Activated T-cell treated with anti-CD3 and anti-CD28 coated beads for 48 hours (primary cell): ENCODE measurements at regions not wholly inside any gene's neighbourhood (a gene's known extent, or its start where the extent isn't known, plus 50 kb on each side); places are given as distances from the start of the nearest gene placed in this dataset.

Source experiments
- DNase-seq: peaks from one replicate; pipeline ENCODE4 v3.0.0-alpha.2; 2020; ENCODE audit warnings: low read depth

DNA sequence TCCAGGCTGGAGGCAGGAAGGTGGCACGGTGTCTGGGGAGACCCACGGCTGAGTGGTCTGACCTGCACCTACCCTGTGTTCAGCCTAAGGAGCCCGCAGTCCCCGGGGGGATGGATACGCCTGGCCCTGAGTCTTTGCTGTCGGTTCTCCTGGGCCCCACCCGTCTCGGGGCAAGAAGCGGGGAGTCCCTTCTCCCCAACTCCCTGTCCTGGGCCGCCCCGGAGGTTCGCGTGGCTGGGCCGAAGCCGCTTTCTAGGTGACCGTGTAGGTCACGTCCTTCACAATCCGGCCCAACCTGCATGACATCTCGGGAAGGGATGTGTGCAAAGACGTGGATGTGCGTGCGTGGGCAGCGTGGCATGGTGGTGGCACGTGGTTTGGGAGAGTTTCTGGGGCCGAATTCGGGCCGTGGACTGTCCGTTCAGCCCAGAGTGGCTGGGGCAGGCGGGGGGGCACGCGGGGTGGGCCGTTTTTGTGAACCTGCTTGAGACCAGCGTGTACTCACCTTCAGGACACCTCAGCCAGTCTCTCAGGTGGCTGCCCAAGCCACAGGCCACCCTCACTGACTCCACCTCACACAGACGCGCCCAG, 103.3 kb downstream of the PTPRS start:
- no peak for DNase-seq

GRCh38 chr19:5235458-5236219, 105.0 kb downstream of the PTPRS start:
- no peak for DNase-seq

GRCh38 chr19:5234412-5234811, 106.2 kb downstream of the PTPRS start:
- DNase-seq = no peak

DNA sequence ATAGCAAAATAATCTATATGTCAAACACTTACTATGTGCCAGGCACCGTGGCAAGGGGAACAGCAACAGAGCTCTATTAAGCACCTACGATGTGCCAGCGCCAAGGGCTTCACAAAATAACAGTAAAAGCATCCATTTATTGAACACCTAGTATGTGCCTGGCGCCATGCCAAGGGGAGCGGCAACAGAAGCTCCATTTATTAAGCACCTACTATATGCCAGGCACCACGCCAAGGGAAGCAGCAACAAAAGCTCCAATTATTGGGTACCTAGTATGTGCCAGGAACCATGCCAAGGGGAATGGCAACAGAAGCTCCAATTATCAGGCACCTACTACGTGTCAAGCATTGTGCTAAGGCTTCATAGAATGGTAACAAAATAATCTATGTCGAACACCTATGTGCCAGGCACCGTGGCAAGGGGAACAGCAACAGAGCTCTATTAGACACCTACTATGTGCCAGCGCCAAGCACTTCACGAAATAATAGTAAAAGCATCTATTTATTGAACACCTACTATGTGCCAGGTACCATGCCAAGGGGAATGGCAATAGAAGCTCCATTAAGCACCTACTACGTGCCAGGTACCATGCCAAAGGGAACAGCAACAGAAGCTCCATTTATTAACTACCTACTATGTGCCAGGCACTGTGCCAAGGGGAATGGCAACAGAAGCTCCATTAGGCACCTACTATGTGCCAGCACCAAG, 107.7 kb downstream of the PTPRS start:
- DNase-seq = no peak

- DNase-seq = no peak
Measured at GRCh38 chr19:5231857-5232678, 108.5 kb downstream of the PTPRS start.

DNA sequence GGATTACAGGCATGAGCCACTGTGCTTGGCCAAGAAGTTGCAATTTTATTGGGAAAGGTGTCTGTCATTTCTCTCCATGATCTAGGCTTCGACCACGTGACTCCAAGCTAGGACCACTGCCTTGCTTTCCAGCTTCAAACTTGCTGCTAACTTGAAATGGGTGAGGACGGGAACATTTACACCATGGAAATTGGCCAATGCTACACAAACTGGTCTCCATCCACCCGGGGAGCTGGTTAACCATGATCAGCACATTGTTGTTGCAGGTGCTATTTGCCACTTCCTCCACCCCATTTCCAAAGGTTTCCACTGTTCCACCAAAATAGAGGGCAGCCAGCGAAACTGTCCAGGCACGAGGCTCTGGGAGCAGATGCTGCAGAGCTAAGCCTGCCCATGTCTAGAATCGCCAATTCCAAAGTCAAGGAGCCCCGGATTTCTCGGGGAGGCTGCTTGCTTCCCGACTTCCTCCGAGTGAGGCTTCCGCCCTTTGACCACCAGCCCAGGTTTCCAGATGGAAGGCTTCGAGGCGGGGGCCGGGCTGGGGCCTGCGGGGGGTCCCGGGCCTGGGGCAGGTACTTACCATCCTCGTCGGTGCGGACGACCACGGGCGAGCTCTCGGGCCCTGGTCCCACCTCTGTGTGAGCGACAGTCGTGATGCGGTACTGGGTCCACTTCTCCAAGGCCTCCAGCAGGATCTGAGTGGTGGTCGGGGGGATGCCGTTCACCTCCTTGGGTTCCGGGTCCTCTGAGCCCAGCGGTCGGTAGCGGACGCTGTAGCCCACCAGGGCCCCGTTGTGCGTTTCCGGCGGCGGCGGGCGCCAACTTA, 109.7 kb downstream of the PTPRS start:
- DNase-seq = no peak

DNA sequence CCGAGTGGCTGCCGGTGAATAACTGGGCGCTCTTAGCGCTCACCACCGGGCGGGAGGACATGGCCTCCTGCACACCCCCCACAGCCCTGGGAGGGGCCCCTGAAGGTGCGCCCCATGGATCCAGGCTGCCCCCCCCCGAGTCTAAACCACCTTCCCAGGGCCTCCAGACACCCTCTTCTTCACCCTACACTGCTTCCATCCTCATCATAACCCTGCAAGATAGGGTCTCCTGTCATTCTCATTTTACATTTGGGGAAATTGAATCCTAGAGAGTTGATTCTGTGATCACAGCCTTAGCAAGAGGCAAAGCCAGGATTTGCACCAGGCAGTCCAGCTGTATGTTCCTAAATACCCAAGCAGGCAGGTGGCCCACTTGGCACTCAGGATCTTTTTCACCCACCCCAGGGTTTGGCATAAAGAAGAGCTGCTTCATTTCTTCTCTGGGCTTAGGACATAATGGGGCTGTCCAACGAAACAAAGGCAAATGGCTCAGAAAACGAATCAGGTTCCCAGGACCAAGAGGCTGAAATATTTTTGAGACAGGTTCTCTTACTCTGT, 110.8 kb downstream of the PTPRS start:
- no peak for DNase-seq

DNA sequence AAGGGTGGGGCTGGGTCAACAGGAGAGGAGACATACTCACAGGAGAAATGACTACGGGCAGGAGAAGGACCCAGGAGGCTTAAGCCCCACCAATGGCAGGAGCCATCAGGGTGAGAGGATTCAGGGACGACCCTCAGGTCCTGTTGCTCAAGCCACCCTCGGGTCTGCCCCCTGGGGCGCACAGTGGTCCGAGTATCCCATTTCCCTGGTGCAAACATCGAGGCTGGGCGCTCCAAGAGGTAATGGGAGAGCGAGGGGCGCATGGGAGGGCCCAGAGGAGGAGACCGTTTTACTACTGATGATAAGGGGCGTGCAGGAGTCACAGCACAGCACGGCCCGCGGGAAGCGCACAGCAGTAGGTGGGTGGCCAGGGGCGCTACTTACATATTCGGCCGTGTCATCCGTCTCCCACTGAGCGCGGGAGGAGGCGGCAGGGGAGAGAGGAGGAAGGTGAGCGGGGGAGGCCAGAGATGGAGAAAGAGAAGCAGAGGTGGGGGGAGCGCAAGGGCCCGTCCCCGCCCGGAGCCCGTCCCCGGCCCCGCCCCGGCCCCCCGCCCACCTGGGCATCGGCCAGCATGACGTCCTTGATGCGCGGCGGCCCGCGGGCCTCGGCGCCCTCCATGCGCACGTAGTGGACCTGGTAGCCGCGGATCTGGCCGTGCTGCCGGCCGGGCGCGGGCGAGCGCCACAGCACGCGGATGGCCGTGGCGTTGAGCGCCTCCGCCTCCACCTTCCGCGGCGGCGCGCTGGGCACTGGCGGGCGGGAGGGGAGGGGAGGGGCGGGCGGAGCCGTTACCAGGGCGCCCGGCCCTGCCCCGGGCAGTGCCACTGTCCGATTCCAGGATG, 111.5 kb downstream of the PTPRS start:
- no peak for DNase-seq

DNA sequence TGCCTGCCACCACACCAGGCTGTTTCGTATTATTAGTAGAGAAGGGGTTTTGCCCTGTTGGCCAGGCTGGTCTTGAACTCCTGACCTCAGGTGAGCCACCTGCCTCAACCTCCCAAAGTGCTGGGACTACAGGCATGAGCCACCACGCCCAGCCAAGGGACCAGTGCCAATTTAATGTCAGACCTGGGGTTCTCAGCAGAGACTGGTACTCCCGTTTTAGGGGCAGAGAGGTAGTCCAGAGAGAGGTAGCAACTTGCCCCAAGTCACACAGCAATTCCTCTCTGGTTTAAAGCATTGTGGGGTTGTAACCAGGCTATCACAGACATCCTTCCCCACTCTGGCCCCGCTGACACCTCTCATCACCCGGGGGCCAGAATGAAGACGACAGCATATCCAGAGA, 112.1 kb downstream of the PTPRS start:
- DNase-seq = no peak

GRCh38 chr19:5225486-5226345, 114.9 kb downstream of the PTPRS start:
- DNase-seq = peak; percentile 18

- no peak for DNase-seq
Measured at GRCh38 chr19:5224480-5224879, 116.1 kb downstream of the PTPRS start.

- DNase-seq = no peak
Measured at GRCh38 chr19:5222821-5223321, 117.7 kb downstream of the PTPRS start.

DNA sequence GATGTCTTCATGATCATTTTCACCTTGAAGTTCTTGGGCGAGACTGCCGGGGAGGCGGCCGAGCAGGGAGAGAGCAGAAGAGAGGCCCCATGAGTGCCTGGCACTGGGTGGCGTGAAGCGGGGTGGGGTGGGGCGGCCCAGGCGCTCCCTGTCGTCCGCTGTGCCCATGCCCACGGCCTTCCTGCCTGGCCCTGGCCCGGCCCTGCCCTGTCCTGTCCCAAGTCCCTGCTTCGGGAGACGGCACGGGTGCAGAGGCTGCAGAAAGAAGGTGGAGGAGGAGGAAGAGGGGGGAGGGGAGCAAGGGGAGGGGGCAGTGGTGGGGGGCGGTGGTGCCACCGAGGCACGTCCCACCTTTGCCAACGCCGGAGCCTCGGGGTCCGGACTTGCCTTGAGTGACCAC, 118.4 kb downstream of the PTPRS start:
- no peak for DNase-seq

DNA sequence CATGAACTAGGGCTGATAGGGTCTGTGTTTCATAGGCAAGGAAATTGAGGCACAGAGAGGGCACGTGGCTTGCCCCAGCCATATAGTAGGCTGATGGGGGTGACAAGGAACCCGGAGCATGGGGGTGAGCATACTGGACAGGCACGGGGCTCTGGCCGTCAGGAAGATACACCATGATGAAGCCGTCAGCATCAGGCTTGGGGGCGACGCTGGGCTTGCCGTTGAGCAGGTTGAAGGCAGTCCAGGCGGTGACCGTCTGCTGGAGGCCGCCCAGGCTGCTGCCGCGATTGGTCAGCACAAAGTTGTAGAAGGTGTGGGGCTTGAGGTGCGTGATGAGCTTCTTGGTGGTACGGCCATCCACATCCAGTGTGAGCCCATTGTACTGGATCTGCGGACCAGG, 119.7 kb downstream of the PTPRS start:
- DNase-seq = no peak

GRCh38 chr19:5220361-5220760, 120.3 kb downstream of the PTPRS start:
- DNase-seq = no peak

DNA sequence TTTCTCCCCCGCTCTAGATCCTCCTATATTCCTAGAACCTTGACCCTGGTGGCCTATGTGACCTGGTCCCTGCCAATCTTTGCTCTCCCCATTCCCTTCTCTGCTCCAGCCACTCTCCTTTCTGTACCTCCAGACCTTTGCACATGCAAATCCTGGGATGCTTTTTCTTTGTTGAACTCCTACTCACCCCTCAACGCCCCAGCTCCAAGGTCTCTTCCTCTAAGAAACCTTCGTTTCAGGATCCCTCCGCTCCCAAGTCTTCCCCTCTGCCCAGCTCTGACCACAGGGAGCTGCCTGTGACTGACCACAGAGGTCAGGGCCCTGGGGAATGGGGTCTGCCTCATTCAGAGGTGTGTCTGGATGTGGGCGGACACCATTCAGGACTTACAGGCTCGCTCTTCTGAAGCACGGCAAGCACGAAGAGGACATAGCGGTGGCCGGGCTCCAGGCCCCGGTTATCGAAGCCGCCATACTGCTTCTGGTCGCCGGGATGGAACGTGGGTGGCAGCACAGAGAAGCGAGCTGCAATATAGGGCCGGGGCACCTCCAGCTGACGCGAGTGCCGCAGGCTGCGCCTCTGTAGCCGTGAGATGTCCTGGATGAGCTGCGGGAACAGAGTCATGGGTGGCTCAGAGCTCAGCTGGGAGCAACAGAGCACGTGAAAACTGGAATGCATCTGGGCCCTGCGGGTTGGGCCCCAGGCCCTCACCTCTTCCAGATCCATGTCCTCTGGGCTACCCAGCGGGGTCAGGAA, 120.9 kb downstream of the PTPRS start:
- DNase-seq = no peak

GRCh38 chr19:5218963-5219530, 121.6 kb downstream of the PTPRS start:
- DNase-seq = no peak

DNA sequence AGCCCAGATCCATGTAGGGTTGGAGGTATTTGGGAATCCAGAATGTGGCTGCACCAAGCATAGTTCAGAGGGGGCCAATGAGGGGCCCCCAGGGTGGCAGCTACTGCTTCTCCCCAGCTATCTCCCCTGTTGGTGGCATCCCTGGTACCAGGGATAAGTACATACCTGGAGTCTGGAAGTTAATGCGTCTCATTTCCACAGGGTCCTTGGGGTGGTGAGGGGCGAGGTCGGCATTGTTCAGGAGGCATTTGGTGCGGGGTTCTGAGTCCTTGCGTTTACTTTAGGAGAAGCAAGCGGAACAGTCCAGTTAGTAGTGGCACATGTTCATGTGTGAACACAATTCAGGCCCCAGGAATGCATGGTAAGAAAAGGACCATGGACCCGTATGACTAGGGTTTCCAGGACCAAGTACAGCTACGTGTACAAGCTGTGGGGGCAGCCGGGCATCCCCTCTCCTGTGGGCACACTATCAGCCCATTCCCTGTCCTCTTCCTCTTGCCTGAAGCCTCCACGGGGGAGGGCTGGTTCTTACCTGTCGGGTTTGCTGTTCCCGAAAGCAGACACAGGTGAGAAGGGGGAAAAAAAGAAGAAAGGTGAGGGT, 122.3 kb downstream of the PTPRS start:
- DNase-seq = no peak
